ENCODE measurements at regions not wholly inside any gene's neighbourhood (a gene's known extent, or its start where the extent isn't known, plus 50 kb on each side); places are given as distances from the start of the nearest gene placed in this dataset.

- Histone ChIP-seq H3K4me3 (ENCODE audit: low read depth, low read length) (no peak overlapping the region), H3K36me3 (ENCODE audit: control insufficient read depth in 2 of 2, insufficient read depth in 1 of 2, low read length in 2 of 2) (no peaks in the 10 kb centered on the region), H3K9me3 (ENCODE audit: control insufficient read depth, insufficient read depth, low read depth, low read length) (no peaks in the 10 kb centered on the region), H3K4me1 (ENCODE audit: control insufficient read depth, insufficient read depth, low read length) (no peaks in the 10 kb centered on the region; the same call in 1 of the 2 replicates), H3K27ac (ENCODE audit: extremely low read depth, low read depth, low read length) (no peak overlapping the region)
- ChIA-PET CTCF (no interaction called here), POLR2A (interaction anchor here (0.6 kb wide), 1 partner anchor 23 kb away, joined by 3 read pairs; no protein-coding TSS in a partner anchor)
- TF ChIP-seq ZNF391 (tag by site-specific recombination; IDR thresholded peaks at IDR 0.05; ENCODE audit: borderline replicate concordance, low read depth) (no peak), ZNF660 (tag by site-specific recombination; IDR thresholded peaks at IDR 0.05) (no peak), ZNF837 (tag by site-specific recombination; IDR thresholded peaks at IDR 0.05) (no peak), ZNF132 (tag by site-specific recombination; IDR thresholded peaks at IDR 0.05; ENCODE audit: borderline replicate concordance) (no peak), ZNF350 (tag by site-specific recombination; IDR thresholded peaks at IDR 0.05) (no peak), ZNF37A (tag by site-specific recombination; IDR thresholded peaks at IDR 0.05) (no peak), BCL6B (tag by site-specific recombination; IDR thresholded peaks at IDR 0.05) (no peak), ZNF292 (tag by site-specific recombination; IDR thresholded peaks at IDR 0.05; ENCODE audit: borderline replicate concordance, low read depth) (no peak), PRDM4 (tag by site-specific recombination; IDR thresholded peaks at IDR 0.05) (no peak), SETDB1 (IDR thresholded peaks at IDR 0.05; ENCODE audit: insufficient read length, low read length) (no peak), ZSCAN16 (tag by site-specific recombination; IDR thresholded peaks at IDR 0.05) (no peak), ZNF585B (tag by site-specific recombination; IDR thresholded peaks at IDR 0.05) (no peak), PBX3 (CRISPR knock-in tag; IDR thresholded peaks at IDR 0.05) (no peak)
These were observed 253.2 kb upstream of the GRIP1 start for GRCh38 chr12:66932126-66932525.

GRCh38 chr12:66934302-66935062 lies 255.6 kb upstream of the GRIP1 start:
- Histone ChIP-seq H3K27ac (ENCODE audit: extremely low read depth, low read depth, low read length) (no peak overlapping the region), H3K9me3 (ENCODE audit: control insufficient read depth, insufficient read depth, low read depth, low read length) (no peaks in the 10 kb centered on the region), H3K4me3 (ENCODE audit: low read depth, low read length) (no peak overlapping the region), H3K4me1 (ENCODE audit: control insufficient read depth, insufficient read depth, low read length) (no peaks in the 10 kb centered on the region), H3K36me3 (ENCODE audit: control insufficient read depth in 2 of 2, insufficient read depth in 1 of 2, low read length in 2 of 2) (no peaks in the 10 kb centered on the region)
- 0 out of 2 replicates have a peak, but pooled peaks have one; percentile 12 for TF ChIP-seq ATF2 (tag by site-specific recombination; IDR thresholded peaks at IDR 0.05; ENCODE audit: low read depth)
- TF ChIP-seq ZNF830 (tag by site-specific recombination; IDR thresholded peaks at IDR 0.05; ENCODE audit: low read depth): no peak
- POLR2A ChIA-PET: no interaction called here
- CTCF ChIA-PET: no interaction called here
